IgD-negative memory B cell (primary cell): ENCODE measurements at regions not wholly inside any gene's neighbourhood (a gene's known extent, or its start where the extent isn't known, plus 50 kb on each side); places are given as distances from the start of the nearest gene placed in this dataset.

ENCODE experiments used
- H3K27ac Mint-ChIP-seq, 3 donors: one replicate each; pipeline ENCODE4 v1.8.0; 2020 to 2022; ENCODE audit warnings: mild to moderate bottlenecking in 3 of 3, mixed read lengths in 3 of 3, moderate library complexity in 1 of 3
- H3K27me3 Mint-ChIP-seq: one replicate; pipeline ENCODE4 v1.8.0; 2021; ENCODE audit warnings: mixed read lengths
- H3K36me3 Mint-ChIP-seq: one replicate; pipeline ENCODE4 v1.8.0; 2020; ENCODE audit warnings: mild to moderate bottlenecking, mixed read lengths
- H3K4me1 Mint-ChIP-seq, 3 donors: one replicate each; pipeline ENCODE4 v1.8.0; 2020 to 2022; ENCODE audit warnings: mixed read lengths in 3 of 3, mild to moderate bottlenecking in 1 of 3
- H3K4me3 Mint-ChIP-seq, 4 donors: one replicate each; pipeline ENCODE4 v1.8.0; 2020 to 2022; ENCODE audit warnings: mild to moderate bottlenecking in 4 of 4, mixed read lengths in 4 of 4, moderate library complexity in 3 of 4
- H3K9me3 Mint-ChIP-seq, 3 donors: one replicate each; pipeline ENCODE4 v1.8.0; 2020 to 2021; ENCODE audit warnings: mixed read lengths in 3 of 3, mild to moderate bottlenecking in 1 of 3

- H3K4me1 Mint-ChIP-seq = no peaks in the 10 kb centered on the region
- no peaks in the 10 kb centered on the region for H3K36me3 Mint-ChIP-seq
- H3K9me3 Mint-ChIP-seq = peaks cover 1 to 11% (median 9%) of the 10 kb centered on the region in 3 donors
- H3K27ac Mint-ChIP-seq = no peak overlapping the region
- no peak overlapping the region for H3K4me3 Mint-ChIP-seq
- H3K27me3 Mint-ChIP-seq = no peaks in the 10 kb centered on the region
Observed at GRCh38 chr6:90663106-90663505, 76.2 kb upstream of the MAP3K7 start.

- H3K27me3 Mint-ChIP-seq = peaks cover 1% of the 10 kb centered on the region
- peaks cover 1 to 11% (median 9%) of the 10 kb centered on the region in 3 donors for H3K9me3 Mint-ChIP-seq
- peaks cover 0 to 2% (median 0%) of the 10 kb centered on the region in 3 donors for H3K4me1 Mint-ChIP-seq
- no peaks in the 10 kb centered on the region for H3K36me3 Mint-ChIP-seq
- no peak overlapping the region for H3K27ac Mint-ChIP-seq
- H3K4me3 Mint-ChIP-seq = no peak overlapping the region
Observed at GRCh38 chr6:90660931-90661330, 74.1 kb upstream of the MAP3K7 start.

- Mint-ChIP-seq H3K27me3 (peaks cover 6% of the 10 kb centered on the region), H3K36me3 (no peaks in the 10 kb centered on the region), H3K4me3 (no peak overlapping the region), H3K27ac (no peak overlapping the region), H3K4me1 (peaks cover 0 to 2% (median 0%) of the 10 kb centered on the region in 3 donors), H3K9me3 (peaks cover 0 to 9% (median 8%) of the 10 kb centered on the region in 3 donors)
Observed at GRCh38 chr6:90658497-90658896, 71.6 kb upstream of the MAP3K7 start.

GRCh38 chr6:90656325-90656724 is 69.5 kb upstream of the MAP3K7 start:
- no peaks in the 10 kb centered on the region for H3K36me3 Mint-ChIP-seq
- H3K27ac Mint-ChIP-seq = no peak overlapping the region
- peaks cover 0 to 3% (median 2%) of the 10 kb centered on the region in 3 donors for H3K9me3 Mint-ChIP-seq
- no peak overlapping the region for H3K4me3 Mint-ChIP-seq
- peaks cover 0 to 2% (median 0%) of the 10 kb centered on the region in 3 donors for H3K4me1 Mint-ChIP-seq
- H3K27me3 Mint-ChIP-seq = peaks cover 17% of the 10 kb centered on the region

- H3K9me3 Mint-ChIP-seq = peaks cover 0 to 4% (median 3%) of the 10 kb centered on the region in 3 donors
- H3K4me3 Mint-ChIP-seq = no peak overlapping the region
- no peak overlapping the region for H3K27ac Mint-ChIP-seq
- peaks cover 17% of the 10 kb centered on the region for H3K27me3 Mint-ChIP-seq
- peaks cover 0 to 4% (median 3%) of the 10 kb centered on the region in 3 donors for H3K4me1 Mint-ChIP-seq
- no peaks in the 10 kb centered on the region for H3K36me3 Mint-ChIP-seq
Observed at GRCh38 chr6:90654806-90655205, 67.9 kb upstream of the MAP3K7 start.

GRCh38 chr6:90654166-90654565 is 67.3 kb upstream of the MAP3K7 start:
- Mint-ChIP-seq H3K27ac (no peak overlapping the region), H3K4me3 (no peak overlapping the region), H3K4me1 (peaks cover 0 to 4% (median 3%) of the 10 kb centered on the region in 3 donors), H3K9me3 (peaks cover 0 to 3% (median 0%) of the 10 kb centered on the region in 3 donors), H3K36me3 (no peaks in the 10 kb centered on the region), H3K27me3 (peaks cover 17% of the 10 kb centered on the region)

- H3K27me3 Mint-ChIP-seq = peaks cover 17% of the 10 kb centered on the region
- no peak overlapping the region for H3K4me3 Mint-ChIP-seq
- no peak overlapping the region for H3K27ac Mint-ChIP-seq
- no peaks in the 10 kb centered on the region for H3K36me3 Mint-ChIP-seq
- peaks cover 0 to 2% (median 0%) of the 10 kb centered on the region in 3 donors for H3K9me3 Mint-ChIP-seq
- peaks cover 0 to 4% (median 3%) of the 10 kb centered on the region in 3 donors for H3K4me1 Mint-ChIP-seq
Observed at GRCh38 chr6:90653750-90654149, 66.9 kb upstream of the MAP3K7 start.

GRCh38 chr6:90650041-90650940 is 63.4 kb upstream of the MAP3K7 start:
- Mint-ChIP-seq H3K27ac (peak overlapping the region in 1 of 3 donors; percentile 36), H3K4me3 (no peak overlapping the region), H3K36me3 (peaks cover 2% of the 10 kb centered on the region), H3K4me1 (peaks cover 0 to 3% (median 2%) of the 10 kb centered on the region in 3 donors), H3K9me3 (peaks cover 0 to 2% (median 0%) of the 10 kb centered on the region in 3 donors), H3K27me3 (peaks cover 18% of the 10 kb centered on the region)

GRCh38 chr6:90648873-90649272 is 62.0 kb upstream of the MAP3K7 start:
- Mint-ChIP-seq H3K9me3 (peaks cover 0 to 2% (median 0%) of the 10 kb centered on the region in 3 donors), H3K4me3 (no peak overlapping the region), H3K27me3 (peaks cover 14% of the 10 kb centered on the region), H3K4me1 (peaks cover 0 to 3% (median 2%) of the 10 kb centered on the region in 3 donors), H3K27ac (no peak overlapping the region), H3K36me3 (peaks cover 2% of the 10 kb centered on the region)

GRCh38 chr6:90646940-90647339 is 60.1 kb upstream of the MAP3K7 start:
- peaks cover 0 to 2% (median 0%) of the 10 kb centered on the region in 3 donors for H3K9me3 Mint-ChIP-seq
- no peak overlapping the region for H3K4me3 Mint-ChIP-seq
- H3K4me1 Mint-ChIP-seq = peaks cover 0 to 3% (median 2%) of the 10 kb centered on the region in 3 donors
- no peak overlapping the region for H3K27ac Mint-ChIP-seq
- H3K36me3 Mint-ChIP-seq = peaks cover 2% of the 10 kb centered on the region
- H3K27me3 Mint-ChIP-seq = peaks cover 7% of the 10 kb centered on the region

GRCh38 chr6:90645634-90646033 is 58.8 kb upstream of the MAP3K7 start:
- Mint-ChIP-seq H3K36me3 (peaks cover 2% of the 10 kb centered on the region), H3K9me3 (peaks cover 0 to 2% (median 0%) of the 10 kb centered on the region in 3 donors), H3K27me3 (peaks cover 4% of the 10 kb centered on the region), H3K4me3 (no peak overlapping the region), H3K4me1 (peaks cover 0 to 3% (median 2%) of the 10 kb centered on the region in 3 donors), H3K27ac (no peak overlapping the region)

- Mint-ChIP-seq H3K9me3 (peaks cover 0 to 3% (median 1%) of the 10 kb centered on the region in 3 donors), H3K36me3 (peaks cover 2% of the 10 kb centered on the region), H3K27ac (no peak overlapping the region), H3K4me3 (no peak overlapping the region), H3K27me3 (peaks cover 4% of the 10 kb centered on the region), H3K4me1 (no peaks in the 10 kb centered on the region)
Observed at GRCh38 chr6:90644492-90644891, 57.6 kb upstream of the MAP3K7 start.

GRCh38 chr6:90643381-90643780 is 56.5 kb upstream of the MAP3K7 start:
- H3K4me1 Mint-ChIP-seq = no peaks in the 10 kb centered on the region
- H3K4me3 Mint-ChIP-seq = no peak overlapping the region
- H3K36me3 Mint-ChIP-seq = peaks cover 2% of the 10 kb centered on the region
- H3K27ac Mint-ChIP-seq = no peak overlapping the region
- H3K9me3 Mint-ChIP-seq = peaks cover 2 to 7% (median 5%) of the 10 kb centered on the region in 3 donors
- H3K27me3 Mint-ChIP-seq = peaks cover 8% of the 10 kb centered on the region

GRCh38 chr6:90637320-90637719 is 50.4 kb upstream of the MAP3K7 start:
- H3K27me3 Mint-ChIP-seq = peaks cover 6% of the 10 kb centered on the region
- H3K36me3 Mint-ChIP-seq = no peaks in the 10 kb centered on the region
- H3K4me3 Mint-ChIP-seq = no peak overlapping the region
- H3K9me3 Mint-ChIP-seq = peaks cover 5 to 20% (median 16%) of the 10 kb centered on the region in 3 donors
- H3K27ac Mint-ChIP-seq = no peak overlapping the region
- no peaks in the 10 kb centered on the region for H3K4me1 Mint-ChIP-seq
